B cell (primary cell): ENCODE measurements at regions not wholly inside any gene's neighbourhood (a gene's known extent, or its start where the extent isn't known, plus 50 kb on each side); places are given as distances from the start of the nearest gene placed in this dataset.

Experiments used
- ATAC-seq: fragments of 200-7000 bp; cut with Tn5 transposase; one replicate; pipeline ENCODE4 v1.10.0; 2021; ENCODE audit warnings: low read depth, mild to moderate bottlenecking, moderate number of reproducible peaks, moderate library complexity
- CTCF ChIA-PET: fragments of 350-600 bp; sonication (Branson Sonifier 250); formaldehyde crosslinking; loops from one replicate; lab custom pipeline; 2021; ENCODE audit warnings: antibody characterized with exemption, inconsistent platforms; lab: Charles Lee
- POLR2A ChIA-PET: fragments of 350-600 bp; sonication (Branson Sonifier 250); formaldehyde crosslinking; loops from one replicate; lab custom pipeline; 2021; ENCODE audit warnings: antibody characterized with exemption; lab: Charles Lee
- DNase-seq: peaks from one replicate; pipeline ENCODE4 v3.0.0; 2013
- H2AFZ ChIP-seq: 2 replicates; pipeline ENCODE4 v1.6.1; 2012; ENCODE audit warnings: mild to moderate bottlenecking, low read depth, low read length; ENCODE audit not compliant: insufficient read depth, poor library complexity, severe bottlenecking
- H3K27ac ChIP-seq, 2 donors: 1 replicate in 1 of 2; 2 replicates in 1 of 2; pipeline ENCODE4 v1.5.1; 2012 to 2013; ENCODE audit warnings: low read length in 2 of 2, mild to moderate bottlenecking in 2 of 2, moderate library complexity in 1 of 2
- H3K27me3 ChIP-seq, 4 experiments: fragments of 200-600 bp in 1 of 4; sonication (generic) in 1 of 4; replicated peaks in 1 of 4; 1 replicate in 2 of 4; 2 replicates in 2 of 4; pipeline versions ENCODE4 v1.6.1 to v1.7.0; 2013 to 2016; ENCODE audit warnings: low read length in 3 of 4, mild to moderate bottlenecking in 2 of 4, mixed read lengths in 1 of 4, moderate library complexity in 1 of 4; ENCODE audit not compliant: insufficient read depth in 4 of 4, control insufficient read depth in 3 of 4; ENCODE audit errors: control extremely low read depth in 1 of 4
- H3K36me3 ChIP-seq, 2 experiments: replicated peaks in 1 of 2; 1 replicate in 1 of 2; 2 replicates in 1 of 2; pipeline versions ENCODE4 v1.6.1 to v1.7.1; 2013; ENCODE audit warnings: low read length in 1 of 2; ENCODE audit not compliant: insufficient read depth in 2 of 2, control insufficient read depth in 1 of 2; ENCODE audit errors: control extremely low read depth in 1 of 2, extremely low read depth in 1 of 2
- H3K4me1 ChIP-seq, 2 donors: fragments of 200-600 bp in 1 of 2; sonication (generic) in 1 of 2; 1 replicate in 1 of 2; 2 replicates in 1 of 2; pipeline versions ENCODE4 v1.5.1 to v1.6.1; 2013 to 2017; ENCODE audit warnings: low read length in 2 of 2; ENCODE audit not compliant: control insufficient read depth in 2 of 2, insufficient read depth in 2 of 2
- H3K4me2 ChIP-seq: replicated peaks from 2 replicates; pipeline ENCODE3; 2012; ENCODE audit warnings: mild to moderate bottlenecking, low read depth, low read length; ENCODE audit not compliant: poor library complexity, severe bottlenecking
- H3K4me3 ChIP-seq, 5 experiments: fragments of 200-600 bp in 1 of 5; sonication (generic) in 1 of 5; 1 replicate in 3 of 5; 2 replicates in 2 of 5; pipeline versions ENCODE4 v1.5.1 to v1.7.0; 2011 to 2016; ENCODE audit warnings: low read length in 4 of 5, mild to moderate bottlenecking in 4 of 5, low read depth in 2 of 5, control low read depth in 1 of 5, moderate library complexity in 1 of 5; ENCODE audit not compliant: insufficient read depth in 1 of 5; ENCODE audit errors: control extremely low read depth in 1 of 5, extremely low read depth in 1 of 5
- H3K79me2 ChIP-seq: fragments of 200-600 bp; sonication (generic); one replicate; pipeline ENCODE4 v1.6.0; 2016; ENCODE audit warnings: low read length; ENCODE audit not compliant: control insufficient read depth, insufficient read depth
- H3K9ac ChIP-seq: fragments of 200-600 bp; sonication (generic); 2 replicates; pipeline ENCODE4 v1.6.1; 2017; ENCODE audit warnings: mild to moderate bottlenecking, low read length, moderate library complexity
- H3K9me3 ChIP-seq, 3 donors: one replicate each; pipeline versions ENCODE4 v1.6.1 to v1.7.1; 2013; ENCODE audit warnings: low read length in 2 of 3; ENCODE audit not compliant: control insufficient read depth in 2 of 3, insufficient read depth in 1 of 3; ENCODE audit errors: control extremely low read depth in 1 of 3
- H4K20me1 ChIP-seq: 2 replicates; pipeline ENCODE4 v1.6.0; 2012; ENCODE audit warnings: mild to moderate bottlenecking, low read length; ENCODE audit not compliant: insufficient read depth, control insufficient read depth, poor library complexity, severe bottlenecking
- H3K27ac Mint-ChIP-seq: one replicate; pipeline ENCODE4 v1.8.0; 2021; ENCODE audit warnings: mixed read lengths
- H3K27me3 Mint-ChIP-seq: one replicate; pipeline ENCODE4 v1.8.0; 2021; ENCODE audit warnings: mixed read lengths
- H3K4me1 Mint-ChIP-seq: one replicate; pipeline ENCODE4 v1.8.0; 2021; ENCODE audit warnings: mixed read lengths
- H3K4me3 Mint-ChIP-seq: one replicate; pipeline ENCODE4 v1.8.0; 2021; ENCODE audit warnings: mixed read lengths
- H3K9me3 Mint-ChIP-seq: one replicate; pipeline ENCODE4 v1.8.0; 2022; ENCODE audit warnings: mixed read lengths; ENCODE audit not compliant: insufficient read depth
- EZH2 ChIP-seq: IDR thresholded peaks from 2 replicates; pipeline ENCODE4 v1.6.1; 2012; ENCODE audit warnings: borderline replicate concordance, low read depth, mild to moderate bottlenecking, moderate library complexity, low read length; ENCODE audit not compliant: insufficient read depth, poor library complexity, severe bottlenecking
- WGBS: methylation state at CpG from one replicate; pipeline ENCODE4 v1.1.5; 2013; ENCODE audit warnings: missing lambda C conversion rate; ENCODE audit not compliant: insufficient coverage; 5-methylcytosine and 5-hydroxymethylcytosine counted together
- intact Hi-C: fragments of 100-400 bp; cut with micrococcal nuclease; formaldehyde crosslinking; loops from one replicate; pipeline ENCODE4 v1.10.0; 2022
- TF ChIP-seq, protein P1 (sequence below): fragments of 200-600 bp; IDR thresholded peaks from one replicate; pipeline ENCODE4 v1.8.0; 2022; ENCODE audit warnings: antibody characterized with exemption, mild to moderate bottlenecking

DNA sequence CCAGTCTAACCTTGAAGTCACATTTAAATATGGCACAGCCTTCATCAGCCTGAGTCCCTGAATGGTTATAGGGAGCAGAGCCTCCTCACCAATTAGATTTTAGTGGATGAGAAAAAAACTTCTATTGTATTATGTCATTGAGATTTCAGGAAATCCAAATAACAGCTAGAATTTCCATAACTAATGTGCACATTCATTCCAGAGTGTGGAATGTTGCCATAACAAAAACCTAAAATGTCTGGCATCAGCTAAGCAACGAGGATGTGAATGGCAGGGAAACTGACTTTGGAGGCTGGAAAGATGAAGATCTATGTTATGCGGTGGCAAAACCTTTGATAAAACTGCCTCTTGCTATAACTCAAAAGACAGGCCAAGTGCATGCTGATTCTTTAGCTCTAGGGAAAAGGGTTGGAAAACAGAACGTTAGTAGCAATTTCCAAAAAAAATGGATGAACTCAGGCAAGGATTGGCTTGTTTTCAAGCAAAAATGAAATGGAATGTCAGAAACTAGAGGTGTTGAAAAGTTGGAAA lies 91.3 kb upstream of the NFIB start:
- H3K4me3 ChIP-seq = no peak overlapping the region
- H3K4me2 ChIP-seq = no peak overlapping the region
- Mint-ChIP-seq H3K27me3 (peaks cover 7% of the 10 kb centered on the region), H3K9me3 (no peaks in the 10 kb centered on the region), H3K4me3 (no peak overlapping the region), H3K4me1 (no peaks in the 10 kb centered on the region), H3K27ac (no peak overlapping the region)
- DNase-seq (no peak), ATAC-seq (no peak)
- no peaks in the 10 kb centered on the region for H3K36me3 ChIP-seq
- H3K9me3 ChIP-seq = no peaks in the 10 kb centered on the region
- no peak overlapping the region for H3K9ac ChIP-seq
- intact Hi-C loops = no loop called here
- H3K27me3 ChIP-seq = no peaks in the 10 kb centered on the region
- CTCF ChIA-PET = no interaction called here
- WGBS = 100% methylated on average over 1 of the region's 3 CpGs
- H3K4me1 ChIP-seq = no peaks in the 10 kb centered on the region
- TF ChIP-seq EZH2 = no peak
- TF ChIP-seq, protein P1, sequence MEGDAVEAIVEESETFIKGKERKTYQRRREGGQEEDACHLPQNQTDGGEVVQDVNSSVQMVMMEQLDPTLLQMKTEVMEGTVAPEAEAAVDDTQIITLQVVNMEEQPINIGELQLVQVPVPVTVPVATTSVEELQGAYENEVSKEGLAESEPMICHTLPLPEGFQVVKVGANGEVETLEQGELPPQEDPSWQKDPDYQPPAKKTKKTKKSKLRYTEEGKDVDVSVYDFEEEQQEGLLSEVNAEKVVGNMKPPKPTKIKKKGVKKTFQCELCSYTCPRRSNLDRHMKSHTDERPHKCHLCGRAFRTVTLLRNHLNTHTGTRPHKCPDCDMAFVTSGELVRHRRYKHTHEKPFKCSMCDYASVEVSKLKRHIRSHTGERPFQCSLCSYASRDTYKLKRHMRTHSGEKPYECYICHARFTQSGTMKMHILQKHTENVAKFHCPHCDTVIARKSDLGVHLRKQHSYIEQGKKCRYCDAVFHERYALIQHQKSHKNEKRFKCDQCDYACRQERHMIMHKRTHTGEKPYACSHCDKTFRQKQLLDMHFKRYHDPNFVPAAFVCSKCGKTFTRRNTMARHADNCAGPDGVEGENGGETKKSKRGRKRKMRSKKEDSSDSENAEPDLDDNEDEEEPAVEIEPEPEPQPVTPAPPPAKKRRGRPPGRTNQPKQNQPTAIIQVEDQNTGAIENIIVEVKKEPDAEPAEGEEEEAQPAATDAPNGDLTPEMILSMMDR = no peak
- POLR2A ChIA-PET = no interaction called here
- H3K27ac ChIP-seq = no peak overlapping the region
- H4K20me1 ChIP-seq = no peaks in the 10 kb centered on the region
- no peaks in the 10 kb centered on the region for H3K79me2 ChIP-seq
- no peak overlapping the region for H2AFZ ChIP-seq

DNA sequence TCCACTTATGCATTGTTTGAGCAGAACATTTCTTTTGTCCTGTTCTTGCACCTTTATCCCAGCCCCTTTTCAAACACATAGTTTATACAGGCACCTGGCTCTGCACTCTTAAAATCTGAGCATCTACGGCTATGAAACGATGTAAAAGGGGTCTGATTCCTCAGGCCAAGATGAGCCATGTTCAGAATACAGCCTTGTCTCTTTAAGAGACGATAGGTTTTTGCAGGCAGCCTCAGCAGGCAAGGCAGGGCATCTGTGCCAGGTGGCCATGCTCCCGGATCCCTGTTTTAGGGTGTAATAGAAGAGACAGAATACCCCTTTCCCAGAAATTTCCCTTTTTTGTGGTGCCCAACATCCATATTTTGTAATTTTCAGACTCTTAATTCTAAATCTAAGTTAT lies 89.1 kb upstream of the NFIB start:
- Mint-ChIP-seq H3K27ac (no peak overlapping the region), H3K27me3 (peaks cover 13% of the 10 kb centered on the region), H3K4me1 (no peaks in the 10 kb centered on the region), H3K9me3 (no peaks in the 10 kb centered on the region), H3K4me3 (no peak overlapping the region)
- Histone ChIP-seq H3K36me3 (no peaks in the 10 kb centered on the region), H3K9me3 (no peaks in the 10 kb centered on the region), H4K20me1 (no peaks in the 10 kb centered on the region), H3K4me2 (no peak overlapping the region), H3K9ac (no peak overlapping the region), H3K4me3 (no peak overlapping the region), H3K27me3 (no peaks in the 10 kb centered on the region), H2AFZ (no peak overlapping the region), H3K27ac (no peak overlapping the region), H3K79me2 (no peaks in the 10 kb centered on the region), H3K4me1 (no peaks in the 10 kb centered on the region)
- TF ChIP-seq, protein P1 = no peak
- TF ChIP-seq EZH2 = no peak
- CTCF ChIA-PET = interaction anchor here (0.7 kb wide), 1 partner anchor 731 kb away, joined by 3 read pairs; no protein-coding TSS in a partner anchor
- DNase-seq (no peak), ATAC-seq (no peak)
- POLR2A ChIA-PET = no interaction called here
- intact Hi-C loops = no loop called here
- 76% methylated on average over 3 of the region's 4 CpGs for WGBS
